Activated CD4-positive, alpha-beta T cell treated with anti-CD3 and anti-CD28 coated beads, Interleukin-2, amount 10 ng/mL, durations not matched to agents 24 days and 14 days (primary cell): ENCODE measurements at regions not wholly inside any gene's neighbourhood (a gene's known extent, or its start where the extent isn't known, plus 50 kb on each side); places are given as distances from the start of the nearest gene placed in this dataset.

Source experiments
- DNase-seq: peaks from one replicate; pipeline ENCODE4 v3.0.0; 2022
- H3K27ac Mint-ChIP-seq: one replicate; pipeline ENCODE4 v1.8.0; 2022; ENCODE audit warnings: mild to moderate bottlenecking, mixed read lengths
- H3K27me3 Mint-ChIP-seq: one replicate; pipeline ENCODE4 v1.8.0; 2022; ENCODE audit warnings: mixed read lengths
- H3K36me3 Mint-ChIP-seq: one replicate; pipeline ENCODE4 v1.8.0; 2022; ENCODE audit warnings: low read depth, mild to moderate bottlenecking, mixed read lengths
- H3K4me1 Mint-ChIP-seq: one replicate; pipeline ENCODE4 v1.8.0; 2021; ENCODE audit warnings: mixed read lengths
- H3K4me3 Mint-ChIP-seq: one replicate; pipeline ENCODE4 v1.8.0; 2022; ENCODE audit warnings: mild to moderate bottlenecking, moderate library complexity, mixed read lengths
- H3K9me3 Mint-ChIP-seq: one replicate; pipeline ENCODE4 v1.8.0; 2021; ENCODE audit warnings: mixed read lengths
- intact Hi-C: fragments of 100-400 bp; cut with micrococcal nuclease; formaldehyde crosslinking; loops from one replicate; pipeline ENCODE4 v1.15.1; 2023

DNA sequence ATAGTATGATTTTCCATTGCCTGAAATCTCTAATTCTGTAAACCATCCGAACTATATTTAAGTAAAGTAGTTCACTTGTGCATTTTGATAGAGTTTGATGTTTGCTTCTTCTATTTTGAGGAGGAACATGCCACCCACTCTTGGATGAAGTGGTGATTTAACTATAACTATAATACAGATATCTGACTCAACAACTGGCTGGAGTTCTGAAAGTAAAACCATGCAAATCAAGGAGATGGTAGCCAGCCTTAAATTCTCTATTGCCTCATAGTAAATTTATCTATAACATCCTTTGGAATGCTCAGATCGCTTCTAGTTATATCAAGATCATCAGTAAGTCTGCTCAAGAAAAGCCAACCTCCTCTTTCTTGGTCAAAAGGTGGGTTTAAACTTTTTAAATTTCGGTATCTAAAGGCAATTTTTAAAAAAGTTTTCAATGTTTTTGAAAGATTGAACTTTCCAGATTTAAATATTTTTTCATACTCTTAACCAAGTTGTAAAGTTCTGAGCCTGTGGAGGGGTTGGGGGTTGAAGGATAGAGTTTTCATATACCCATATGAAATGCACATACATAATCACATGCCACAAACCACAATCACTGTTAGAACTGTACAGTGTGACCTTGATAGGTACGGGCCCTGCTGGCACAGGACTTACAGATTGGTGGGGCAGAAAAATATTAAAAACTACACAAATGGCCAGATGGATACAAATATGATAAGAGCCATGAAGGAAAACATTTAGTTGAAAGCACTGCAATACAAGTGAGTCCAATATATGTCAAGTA is 90.5 kb upstream of the RFC3 start:
- H3K4me3 Mint-ChIP-seq, result no peak overlapping the region
- H3K4me1 Mint-ChIP-seq, result peaks cover 17% of the 10 kb centered on the region
- no peaks in the 10 kb centered on the region for H3K36me3 Mint-ChIP-seq
- no peak overlapping the region for H3K27ac Mint-ChIP-seq
- DNase-seq, result no peak
- intact Hi-C loops, result loop anchor here (5.0 kb wide), 1 partner anchor 1435 kb away; no protein-coding TSS in a partner anchor
- H3K27me3 Mint-ChIP-seq, result no peaks in the 10 kb centered on the region
- no peaks in the 10 kb centered on the region for H3K9me3 Mint-ChIP-seq

DNA sequence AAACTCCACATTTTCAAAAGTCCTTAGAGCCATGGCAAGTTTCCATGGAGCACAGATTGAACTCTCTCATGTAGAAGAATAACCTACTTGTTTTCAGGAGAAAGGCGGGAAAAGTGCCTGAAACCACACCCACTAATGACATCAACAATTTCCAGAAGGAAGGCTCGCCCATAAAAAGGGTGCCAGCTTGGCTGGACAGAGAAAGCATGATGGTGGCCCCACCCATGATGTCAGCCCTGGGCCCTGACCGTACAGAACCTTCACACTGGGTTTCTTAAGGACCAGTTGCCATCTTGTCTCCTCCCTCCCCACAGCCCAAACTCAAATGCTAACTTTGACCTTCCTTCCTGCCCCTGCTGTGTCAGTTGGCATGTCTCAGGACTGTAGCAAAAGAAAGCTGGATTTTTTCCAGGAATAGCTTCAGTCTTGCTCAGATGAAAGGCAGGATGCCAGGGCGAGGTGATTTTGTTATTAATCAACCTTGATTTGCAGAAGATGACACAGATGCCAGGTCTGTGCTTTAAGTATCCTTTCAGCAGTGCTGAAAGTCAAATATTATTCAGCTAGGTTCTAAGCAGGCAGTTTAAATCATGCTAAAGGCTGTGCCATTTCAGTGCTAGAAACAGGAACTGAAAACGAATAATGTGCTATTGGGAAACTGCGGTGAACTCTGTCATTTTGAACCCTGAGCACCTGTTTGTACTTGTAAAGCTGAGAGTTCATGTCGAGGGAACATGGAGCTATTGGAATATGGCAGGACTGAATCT is 89.5 kb upstream of the RFC3 start:
- Mint-ChIP-seq H3K36me3 (no peaks in the 10 kb centered on the region), H3K4me3 (no peak overlapping the region), H3K4me1 (peaks cover 9% of the 10 kb centered on the region), H3K9me3 (no peaks in the 10 kb centered on the region), H3K27ac (no peak overlapping the region), H3K27me3 (no peaks in the 10 kb centered on the region)
- intact Hi-C loops, result loop anchor here (5.0 kb wide), 1 partner anchor 1434 kb away; no protein-coding TSS in a partner anchor
- DNase-seq, result no peak

DNA sequence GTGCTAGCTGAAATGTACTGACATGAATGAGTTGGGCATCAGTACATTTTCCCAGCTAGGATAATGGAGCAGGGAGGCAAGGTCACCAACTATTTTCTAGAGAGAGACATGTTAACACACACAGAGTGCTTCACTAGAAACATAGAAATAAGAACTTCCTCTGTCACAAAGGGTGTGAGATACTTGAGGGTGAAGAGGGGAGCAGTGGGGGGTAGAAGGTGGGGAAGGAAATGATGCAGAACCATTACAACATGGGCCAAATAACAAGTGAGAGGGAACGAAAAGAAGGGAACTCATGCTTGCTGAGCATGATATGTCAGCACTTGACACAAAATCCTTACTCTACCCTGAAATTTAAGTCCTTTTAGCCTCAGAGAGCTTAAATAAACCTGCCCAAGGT is 87.8 kb upstream of the RFC3 start:
- DNase-seq, result no peak
- H3K4me1 Mint-ChIP-seq, result peaks cover 6% of the 10 kb centered on the region
- H3K27me3 Mint-ChIP-seq, result no peaks in the 10 kb centered on the region
- no peak overlapping the region for H3K27ac Mint-ChIP-seq
- H3K4me3 Mint-ChIP-seq, result no peak overlapping the region
- H3K9me3 Mint-ChIP-seq, result no peaks in the 10 kb centered on the region
- intact Hi-C loops, result no loop called here
- H3K36me3 Mint-ChIP-seq, result no peaks in the 10 kb centered on the region

DNA sequence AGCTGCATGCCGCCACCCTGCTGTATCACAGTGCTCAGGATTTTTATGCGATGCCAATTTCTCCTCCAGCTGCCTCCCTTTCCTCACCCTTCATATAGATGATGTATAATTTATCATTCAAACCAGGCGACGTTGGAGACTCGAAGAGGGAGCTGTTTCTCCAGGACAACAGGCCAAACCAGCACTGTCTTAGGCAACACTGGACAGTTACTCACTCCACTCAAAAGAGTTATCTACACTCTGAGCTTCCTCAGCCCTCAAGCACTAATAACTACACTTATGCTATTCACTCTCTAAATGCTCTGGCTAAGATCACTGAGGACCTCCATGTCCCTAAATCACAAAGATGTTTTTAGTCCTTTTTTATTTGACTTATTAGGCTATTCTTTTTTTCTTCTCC is 87.3 kb upstream of the RFC3 start:
- no peak overlapping the region for H3K27ac Mint-ChIP-seq
- no peaks in the 10 kb centered on the region for H3K27me3 Mint-ChIP-seq
- H3K36me3 Mint-ChIP-seq, result no peaks in the 10 kb centered on the region
- intact Hi-C loops, result no loop called here
- H3K4me3 Mint-ChIP-seq, result no peak overlapping the region
- peaks cover 6% of the 10 kb centered on the region for H3K4me1 Mint-ChIP-seq
- DNase-seq, result no peak
- H3K9me3 Mint-ChIP-seq, result no peaks in the 10 kb centered on the region

DNA sequence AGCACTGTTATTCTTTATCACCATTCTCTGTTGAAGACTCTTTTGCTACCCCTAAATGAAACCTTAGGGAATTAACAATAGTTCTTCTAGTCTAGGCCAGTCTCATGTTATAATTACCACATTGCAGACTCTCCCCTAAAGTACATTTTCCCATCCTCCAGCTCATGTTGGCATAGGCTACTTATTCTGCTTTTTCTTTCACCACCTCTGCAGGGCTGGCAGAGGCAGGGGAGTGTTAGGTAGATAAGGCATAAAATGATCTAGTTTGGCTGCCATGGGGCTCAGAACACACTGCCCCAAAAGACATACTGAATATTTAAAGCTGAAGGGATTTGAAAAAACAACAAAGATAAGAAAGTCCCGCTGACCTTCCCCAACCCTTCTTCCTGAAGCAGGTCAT is 82.7 kb upstream of the RFC3 start:
- intact Hi-C loops, result no loop called here
- no peak overlapping the region for H3K4me3 Mint-ChIP-seq
- H3K4me1 Mint-ChIP-seq, result no peaks in the 10 kb centered on the region
- DNase-seq, result no peak
- H3K27me3 Mint-ChIP-seq, result no peaks in the 10 kb centered on the region
- H3K27ac Mint-ChIP-seq, result no peak overlapping the region
- H3K36me3 Mint-ChIP-seq, result no peaks in the 10 kb centered on the region
- no peaks in the 10 kb centered on the region for H3K9me3 Mint-ChIP-seq

DNA sequence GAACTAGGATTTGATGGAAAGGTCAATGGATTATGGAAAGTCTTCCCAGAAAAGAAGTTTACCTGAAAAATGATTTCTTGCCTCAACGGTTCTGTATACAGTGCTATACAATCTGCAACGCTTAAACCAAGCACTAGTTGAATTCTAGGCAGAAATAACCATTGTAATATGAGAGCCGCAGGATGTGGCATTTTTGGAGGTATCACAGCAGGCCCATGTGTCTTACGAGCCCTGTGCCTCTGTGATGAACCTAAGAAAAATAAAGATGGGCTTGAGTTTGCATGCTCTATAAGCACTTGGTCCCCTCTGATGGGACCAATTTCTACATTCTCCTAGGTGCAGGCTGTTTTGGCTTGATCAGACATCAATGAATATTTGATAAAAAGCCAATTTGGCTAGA is 78.7 kb upstream of the RFC3 start:
- Mint-ChIP-seq H3K4me1 (peaks cover 13% of the 10 kb centered on the region), H3K27me3 (no peaks in the 10 kb centered on the region), H3K9me3 (peaks cover 14% of the 10 kb centered on the region), H3K36me3 (no peaks in the 10 kb centered on the region), H3K27ac (no peak overlapping the region), H3K4me3 (no peak overlapping the region)
- DNase-seq, result no peak
- intact Hi-C loops, result no loop called here

DNA sequence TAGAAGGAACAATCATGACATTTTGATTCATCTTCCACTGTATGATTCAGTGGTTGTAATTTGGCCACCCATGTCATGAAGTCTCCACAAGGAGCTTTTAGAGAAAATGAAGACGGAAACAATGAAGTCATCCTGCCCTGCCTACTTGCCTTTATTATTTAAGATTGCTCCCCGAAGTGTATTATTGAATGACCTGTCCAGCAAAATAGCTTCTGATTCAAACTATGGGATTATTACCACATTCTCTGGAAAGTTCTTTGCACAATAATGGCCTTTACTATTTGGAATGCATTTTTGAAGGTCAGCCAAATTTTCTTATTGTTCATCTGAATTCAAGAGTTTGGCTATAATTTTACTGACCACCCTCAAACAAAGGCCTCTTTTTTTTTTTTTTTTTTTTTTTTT is 77.8 kb upstream of the RFC3 start:
- Mint-ChIP-seq H3K36me3 (no peaks in the 10 kb centered on the region), H3K27me3 (no peaks in the 10 kb centered on the region), H3K4me1 (peaks cover 20% of the 10 kb centered on the region), H3K9me3 (peaks cover 14% of the 10 kb centered on the region), H3K27ac (no peak overlapping the region), H3K4me3 (no peak overlapping the region)
- intact Hi-C loops, result no loop called here
- no peak for DNase-seq

DNA sequence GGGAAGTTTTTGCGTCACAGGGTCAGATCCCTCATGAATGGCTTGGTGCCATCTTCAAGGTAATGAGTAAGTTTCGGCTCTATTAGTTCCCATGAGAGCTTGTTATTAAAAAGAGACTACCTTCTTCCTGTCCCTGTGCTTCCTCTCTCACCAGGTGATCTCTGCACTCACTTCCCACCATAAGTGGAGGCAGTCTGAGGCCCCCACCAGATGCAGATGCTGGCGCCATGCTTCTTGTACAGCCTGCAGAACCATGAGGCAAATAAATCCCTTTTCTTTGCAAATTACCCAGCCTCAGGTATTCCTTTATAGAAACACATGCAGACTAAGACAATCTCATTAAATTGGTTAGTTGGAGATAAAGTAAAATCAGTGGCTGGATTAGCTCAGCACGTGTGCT is 75.6 kb upstream of the RFC3 start:
- no peak overlapping the region for H3K27ac Mint-ChIP-seq

DNA sequence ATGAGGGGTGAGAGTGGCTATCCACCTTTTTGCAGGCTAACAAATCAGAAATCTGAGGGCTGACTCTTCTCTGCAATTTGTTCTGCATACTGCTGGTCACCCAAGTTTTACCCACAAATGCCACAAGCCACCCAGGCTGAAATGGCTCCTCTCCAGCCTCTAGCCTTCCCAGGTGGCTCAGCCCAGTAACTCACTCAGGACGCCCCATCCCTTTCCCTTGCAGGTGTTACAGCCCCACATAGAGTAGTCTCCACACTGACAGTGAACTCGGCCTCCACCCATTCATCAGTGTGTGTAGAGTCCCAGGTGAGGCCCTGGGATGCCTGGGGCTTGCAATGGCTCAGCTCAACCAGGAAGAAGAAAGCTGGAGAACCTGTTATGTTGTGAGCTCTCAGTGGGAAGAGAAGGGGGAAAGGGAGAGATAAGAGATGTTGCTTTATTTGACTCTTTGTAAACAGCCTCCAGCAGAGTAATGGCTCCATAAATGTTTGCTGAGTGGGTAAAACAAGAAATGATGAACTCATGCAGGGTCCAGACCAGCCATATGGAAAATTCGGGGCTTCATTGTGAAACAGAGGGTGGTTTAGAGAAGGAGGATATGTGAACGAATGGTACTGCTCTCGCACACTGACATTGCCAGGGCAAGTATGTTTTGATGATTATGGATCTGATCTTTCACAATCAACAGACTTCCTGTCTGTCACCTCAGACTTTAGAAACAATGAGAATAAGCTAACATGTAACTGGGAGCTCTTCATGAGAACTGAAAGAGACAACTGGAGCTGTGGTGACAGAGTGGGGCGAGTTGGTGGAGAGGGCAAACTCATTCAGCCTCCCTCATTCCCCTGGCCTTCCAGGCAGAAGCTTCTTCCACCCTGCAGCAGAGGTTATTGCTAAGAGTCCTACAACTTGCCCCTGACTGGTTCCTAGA is 74.2 kb upstream of the RFC3 start:
- Mint-ChIP-seq H3K27ac (peak overlapping the region; percentile 83), H3K27me3 (no peaks in the 10 kb centered on the region), H3K4me3 (peak overlapping the region; percentile 38), H3K36me3 (no peaks in the 10 kb centered on the region), H3K4me1 (peaks cover 22% of the 10 kb centered on the region), H3K9me3 (peaks cover 14% of the 10 kb centered on the region)
- intact Hi-C loops, result loop anchor here (1.0 kb wide), 1 partner anchor 74 kb away; no protein-coding TSS in a partner anchor
- DNase-seq, result peak; percentile 70

More for the DNA sequence above, 75.6 kb upstream of the RFC3 start:
- H3K4me3 Mint-ChIP-seq, result no peak overlapping the region
- H3K36me3 Mint-ChIP-seq, result no peaks in the 10 kb centered on the region
- peaks cover 22% of the 10 kb centered on the region for H3K4me1 Mint-ChIP-seq
- peaks cover 14% of the 10 kb centered on the region for H3K9me3 Mint-ChIP-seq
- intact Hi-C loops, result no loop called here
- H3K27me3 Mint-ChIP-seq, result no peaks in the 10 kb centered on the region
- no peak for DNase-seq

DNA sequence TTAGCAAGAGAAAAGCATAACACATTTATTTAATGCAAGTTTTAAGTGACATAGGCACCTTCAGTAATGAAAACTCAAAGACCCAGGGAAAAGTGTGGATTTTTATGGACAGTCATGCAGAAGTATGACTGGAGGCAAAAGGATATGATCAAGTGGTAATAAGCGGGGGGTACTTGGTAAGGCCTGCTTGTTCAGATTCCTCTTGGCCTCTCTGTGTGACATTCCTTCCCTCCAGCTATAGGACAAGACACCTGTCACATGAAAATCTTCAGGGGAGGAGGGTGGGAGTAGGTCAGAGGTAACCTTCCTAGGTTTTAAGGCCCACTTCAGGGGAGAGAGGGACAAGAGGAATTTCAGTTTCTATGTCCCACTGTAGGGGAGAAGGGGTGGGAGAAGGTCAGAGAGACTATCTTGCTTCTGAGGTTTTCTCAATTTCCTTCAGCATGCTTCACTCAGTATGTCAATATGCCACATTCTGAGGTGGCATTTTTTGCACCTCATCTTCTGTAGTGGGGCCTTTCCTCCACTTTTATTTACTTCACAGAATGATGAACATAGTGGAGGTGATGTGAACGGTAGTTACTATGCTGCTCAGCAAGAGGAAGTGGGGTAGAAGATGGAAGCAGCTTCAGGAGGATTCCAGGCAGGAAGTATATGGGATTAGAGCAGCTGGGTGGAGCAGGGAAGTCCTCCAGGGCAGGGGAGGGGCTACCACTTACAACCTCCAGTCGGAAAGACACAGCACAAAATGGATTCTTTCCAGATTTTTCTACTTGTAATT is 73.2 kb upstream of the RFC3 start:
- intact Hi-C loops, result loop anchor here (1.0 kb wide), 1 partner anchor 73 kb away; no protein-coding TSS in a partner anchor
- Mint-ChIP-seq H3K36me3 (no peaks in the 10 kb centered on the region), H3K4me1 (peaks cover 22% of the 10 kb centered on the region), H3K27ac (peak overlapping the region; percentile 83), H3K4me3 (no peak overlapping the region), H3K9me3 (peaks cover 14% of the 10 kb centered on the region), H3K27me3 (no peaks in the 10 kb centered on the region)
- no peak for DNase-seq

DNA sequence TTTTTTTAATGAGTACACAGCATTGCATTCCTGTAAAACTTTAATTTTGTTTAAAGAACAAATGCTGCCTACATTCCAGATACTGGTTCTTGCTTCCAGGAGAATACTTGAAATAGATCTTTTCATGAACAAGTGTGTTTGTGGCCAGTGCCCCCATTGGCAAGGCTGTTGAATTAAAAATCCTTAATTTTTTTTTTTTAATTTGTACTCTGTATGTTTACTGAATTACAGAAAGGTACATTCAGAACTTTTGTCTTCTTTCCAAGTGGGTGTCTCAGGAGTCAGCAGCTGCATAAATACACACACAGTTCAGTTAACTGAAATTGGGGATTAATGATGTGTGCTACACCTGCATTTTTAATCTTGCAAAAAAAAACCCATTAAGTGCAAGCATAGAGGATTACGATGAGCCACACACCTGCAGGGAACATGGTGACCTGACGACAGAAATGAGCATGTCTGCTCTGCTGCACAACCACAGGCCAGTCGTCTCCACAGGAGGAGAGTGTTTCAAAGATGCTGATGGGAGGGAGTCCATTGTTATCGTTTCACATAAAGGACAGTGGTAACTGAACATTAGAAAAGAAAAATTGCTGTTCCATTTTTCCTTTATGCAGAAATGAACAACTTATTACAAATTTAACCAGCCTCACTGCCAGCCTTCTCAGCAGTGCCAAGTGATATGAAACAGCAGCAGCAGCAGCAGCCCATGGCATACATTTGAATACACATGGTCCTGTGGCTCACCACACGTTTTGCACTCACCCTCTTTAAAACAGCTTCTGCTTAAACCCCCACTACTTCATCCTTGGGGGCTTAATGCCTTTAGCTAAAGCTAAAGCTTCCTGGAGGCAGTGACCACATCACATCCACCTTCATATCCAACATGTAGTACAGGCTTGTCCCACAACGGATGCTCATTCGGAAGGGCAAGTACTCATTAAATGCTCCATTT is 72.3 kb upstream of the RFC3 start:
- intact Hi-C loops, result no loop called here
- H3K36me3 Mint-ChIP-seq, result no peaks in the 10 kb centered on the region
- H3K4me3 Mint-ChIP-seq, result no peak overlapping the region
- peaks cover 14% of the 10 kb centered on the region for H3K9me3 Mint-ChIP-seq
- H3K27ac Mint-ChIP-seq, result no peak overlapping the region
- no peaks in the 10 kb centered on the region for H3K27me3 Mint-ChIP-seq
- DNase-seq, result no peak
- H3K4me1 Mint-ChIP-seq, result peaks cover 22% of the 10 kb centered on the region

DNA sequence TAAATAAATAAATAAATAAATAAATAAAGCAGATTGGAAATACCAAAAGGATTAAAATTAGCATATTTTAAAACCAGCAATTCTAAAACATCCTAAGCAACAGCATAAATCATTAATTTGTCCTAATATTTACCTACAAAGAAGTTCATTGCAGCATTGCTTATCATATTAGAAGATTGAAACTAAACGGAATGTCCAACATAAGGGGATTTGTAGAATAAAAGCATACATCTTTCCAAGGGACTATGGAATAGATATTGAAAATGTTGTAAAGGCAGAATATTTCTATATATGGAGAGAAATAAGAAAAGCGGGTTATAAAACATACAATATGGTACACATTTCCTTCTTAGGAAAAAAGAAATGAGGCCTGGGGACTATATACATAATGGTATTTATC is 71.1 kb upstream of the RFC3 start:
- DNase-seq, result no peak
- Mint-ChIP-seq H3K36me3 (no peaks in the 10 kb centered on the region), H3K9me3 (peaks cover 7% of the 10 kb centered on the region), H3K27ac (no peak overlapping the region), H3K4me3 (no peak overlapping the region), H3K4me1 (peaks cover 22% of the 10 kb centered on the region), H3K27me3 (no peaks in the 10 kb centered on the region)
- intact Hi-C loops, result no loop called here
